Ovary (tissue), 3 donors: ENCODE measurements at regions not wholly inside any gene's neighbourhood (a gene's known extent, or its start where the extent isn't known, plus 50 kb on each side); places are given as distances from the start of the nearest gene placed in this dataset.

ENCODE experiments used
- CTCF ChIP-seq, 3 donors: fragments of 450-650 bp in 2 of 3; fragments of 200-600 bp in 1 of 3; IDR thresholded peaks; one replicate each; pipeline versions ENCODE4 v1.5.1 to v1.8.0; 2016 to 2022; ENCODE audit warnings: antibody characterized with exemption in 3 of 3, mild to moderate bottlenecking in 1 of 3
- EP300 ChIP-seq: sonication (generic); formaldehyde crosslinking; IDR thresholded peaks from one replicate; pipeline ENCODE4 v1.6.1; 2017; ENCODE audit warnings: antibody characterized with exemption
- donor health status: DM: no; HTN: no; CAD: no.

GRCh38 chr20:10749084-10749483 lies 75.3 kb upstream of the JAG1 start:
- TF ChIP-seq CTCF (IDR thresholded peaks at IDR 0.05) (no peak), EP300 (no peak)
